ENCODE measurements at regions not wholly inside any gene's neighbourhood (a gene's known extent, or its start where the extent isn't known, plus 50 kb on each side); places are given as distances from the start of the nearest gene placed in this dataset.
"Not testable (repeated sequence)": the region's sequence is repeated elsewhere in the genome, so short reads cannot be mapped to it uniquely, and the experiment has no call there.

DNA sequence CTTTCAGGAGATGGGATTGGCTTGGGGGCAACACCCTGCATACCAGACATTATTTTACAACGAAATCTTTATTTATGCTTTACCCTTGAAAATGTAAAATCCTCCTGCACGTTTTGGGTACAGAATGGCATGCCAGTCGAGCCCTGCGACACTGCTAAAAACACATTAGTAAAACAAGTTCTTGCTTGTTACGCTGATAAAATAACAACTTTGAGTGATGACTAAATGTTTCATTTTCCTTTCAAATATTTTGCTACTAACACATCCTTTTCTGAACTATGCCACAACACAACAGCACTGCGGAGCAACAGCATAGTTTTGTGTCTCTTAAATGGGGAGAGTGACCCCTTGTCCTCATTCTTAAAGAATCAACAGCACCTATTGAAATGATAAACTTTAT lies 76.0 kb upstream of the SEMA3D start:
- DNase-seq (peak in 1 of 2 donors; percentile 28), ATAC-seq (no peak)
- H3K4me3 ChIP-seq, result no peak overlapping the region
- H3K9me3 ChIP-seq, result no peaks in the 10 kb centered on the region
- intact Hi-C loops (cut with DNase I), result no loop called here
- no peak overlapping the region for H3K27ac ChIP-seq
- WGBS, 3 donors, result 43 to 53% (median 46%) methylated on average over 6 of the region's 6 CpGs
- no peak for TF ChIP-seq CTCF (IDR thresholded peaks at IDR 0.05)
- no peaks in the 10 kb centered on the region for H3K36me3 ChIP-seq (ENCODE audit: insufficient read depth in 1 of 2, low read depth in 1 of 2)
- H3K27me3 ChIP-seq (ENCODE audit: insufficient read depth in 3 of 3, low read length in 2 of 3), result no peaks in the 10 kb centered on the region
- H3K4me1 ChIP-seq, result no peaks in the 10 kb centered on the region

DNA sequence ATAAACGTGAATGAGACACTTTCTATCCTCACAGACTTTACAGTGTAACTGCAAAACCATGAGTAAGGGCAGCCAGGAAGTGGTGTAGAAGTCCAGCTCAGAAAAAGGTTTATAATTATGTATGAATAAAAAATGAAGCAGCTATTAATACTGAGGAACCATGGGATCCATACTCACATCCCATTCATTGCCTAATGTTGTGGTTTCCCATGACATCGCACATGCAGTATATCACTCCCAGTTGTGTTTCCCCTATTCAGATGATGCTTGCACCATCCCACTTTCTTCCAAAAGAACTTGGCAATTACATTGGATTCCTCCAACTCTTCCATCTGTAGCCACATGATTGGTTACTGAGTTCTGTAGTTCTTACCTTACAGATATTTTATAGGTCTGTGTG lies 74.5 kb upstream of the SEMA3D start:
- no peak overlapping the region for H3K27ac ChIP-seq
- H3K27me3 ChIP-seq (ENCODE audit: insufficient read depth in 3 of 3, low read length in 2 of 3), result no peaks in the 10 kb centered on the region
- no peaks in the 10 kb centered on the region for H3K4me1 ChIP-seq
- DNase-seq (no peak), ATAC-seq (no peak)
- no peak for TF ChIP-seq CTCF (IDR thresholded peaks at IDR 0.05)
- no peak overlapping the region for H3K4me3 ChIP-seq
- no peaks in the 10 kb centered on the region for H3K9me3 ChIP-seq
- H3K36me3 ChIP-seq (ENCODE audit: insufficient read depth in 1 of 2, low read depth in 1 of 2), result no peaks in the 10 kb centered on the region
- intact Hi-C loops (cut with DNase I), result no loop called here
- 82 to 87% (median 83%) methylated on average over 2 of the region's 2 CpGs for WGBS, 3 donors

- 94 to 97% (median 95%) methylated on average over 19 of the region's 19 CpGs for WGBS, 3 donors
- intact Hi-C loops (cut with DNase I); H3K4me1 ChIP-seq; H3K36me3 ChIP-seq (ENCODE audit: insufficient read depth in 1 of 2, low read depth in 1 of 2); DNase-seq; H3K4me3 ChIP-seq; ATAC-seq; H3K9me3 ChIP-seq; H3K27me3 ChIP-seq (ENCODE audit: insufficient read depth in 3 of 3, low read length in 2 of 3); H3K27ac ChIP-seq: not testable (repeated sequence)
Measured at GRCh38 chr7:85249787-85250186, 62.9 kb upstream of the SEMA3D start.

DNA sequence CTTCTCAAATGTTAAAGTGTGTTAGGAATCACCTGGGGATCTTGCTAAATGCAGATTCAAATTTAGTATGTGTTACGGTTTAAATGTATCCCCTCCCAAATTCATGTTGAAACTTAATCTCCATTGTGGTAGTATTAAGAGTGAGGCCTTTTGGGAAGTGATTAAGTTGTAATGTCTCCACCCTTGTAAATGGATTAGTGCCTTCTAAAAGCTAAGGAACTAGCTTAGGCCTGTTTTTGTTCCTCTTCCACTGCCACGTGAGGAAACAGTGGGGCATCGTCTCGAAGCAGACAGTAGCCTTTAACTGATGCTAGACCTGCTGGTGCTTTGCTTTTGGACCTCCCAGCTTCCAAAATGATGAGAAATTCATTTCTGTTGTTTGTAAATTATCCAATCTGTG lies 52.3 kb upstream of the SEMA3D start:
- no peak for DNase-seq
- intact Hi-C loops (cut with DNase I), result no loop called here
- 66 to 76% (median 72%) methylated on average over 4 of the region's 4 CpGs for WGBS, 3 donors
- no peak overlapping the region for H3K27ac ChIP-seq
- no peaks in the 10 kb centered on the region for H3K27me3 ChIP-seq (ENCODE audit: insufficient read depth in 3 of 3, low read length in 2 of 3)
- H3K9me3 ChIP-seq, result no peaks in the 10 kb centered on the region
- H3K36me3 ChIP-seq (ENCODE audit: insufficient read depth in 1 of 2, low read depth in 1 of 2), result no peaks in the 10 kb centered on the region
- H3K4me3 ChIP-seq, result no peak overlapping the region
- ATAC-seq, result no peak
- H3K4me1 ChIP-seq, result no peaks in the 10 kb centered on the region
- TF ChIP-seq CTCF (IDR thresholded peaks at IDR 0.05), result no peak

- no peak for ATAC-seq
- DNase-seq, result no peak
- Histone ChIP-seq H3K27ac (no peak overlapping the region), H3K36me3 (ENCODE audit: insufficient read depth in 1 of 2, low read depth in 1 of 2) (no peaks in the 10 kb centered on the region), H3K9me3 (no peaks in the 10 kb centered on the region), H3K4me1 (no peaks in the 10 kb centered on the region), H3K27me3 (ENCODE audit: insufficient read depth in 3 of 3, low read length in 2 of 3) (no peaks in the 10 kb centered on the region), H3K4me3 (no peak overlapping the region)
- intact Hi-C loops (cut with DNase I), result no loop called here
- TF ChIP-seq CTCF (IDR thresholded peaks at IDR 0.05), result no peak
- WGBS, 3 donors, result 88 to 90% (median 89%) methylated on average over 4 of the region's 4 CpGs
Measured at GRCh38 chr7:85237721-85238120, 50.9 kb upstream of the SEMA3D start.

Measured in psoas muscle (tissue), 7 donors.